ENCODE measurements at regions not wholly inside any gene's neighbourhood (a gene's known extent, or its start where the extent isn't known, plus 50 kb on each side); places are given as distances from the start of the nearest gene placed in this dataset.

DNA sequence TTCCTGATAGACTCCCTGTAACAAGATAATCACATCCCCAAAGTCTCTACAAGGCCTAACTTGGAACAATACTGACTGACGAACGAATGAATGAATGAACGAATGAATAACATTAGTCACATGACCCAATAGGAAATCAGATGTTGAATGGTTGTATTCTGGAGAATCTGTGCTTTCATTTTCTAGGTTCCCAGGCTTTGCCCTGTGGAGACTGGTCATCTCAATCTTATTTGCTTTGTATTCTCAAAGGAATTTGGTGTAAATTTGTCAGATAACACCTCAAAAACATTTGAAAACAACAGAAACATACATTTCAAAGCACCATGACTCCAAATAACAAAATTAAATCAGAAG, 69.6 kb upstream of the COL1A2 start:
- Histone ChIP-seq H3K79me2 (ENCODE audit: control insufficient read depth in 1 of 2, insufficient read depth in 2 of 2, low read length in 2 of 2) (no peaks in the 10 kb centered on the region), H2BK12ac (ENCODE audit: low read depth, low read length) (no peak overlapping the region), H3K4me3 (ENCODE audit: extremely low read depth in 1 of 4, insufficient read depth in 2 of 4, low read depth in 3 of 4, low read length in 4 of 4) (no peak overlapping the region), H3K18ac (ENCODE audit: extremely low read depth, low read length) (no peak overlapping the region), H3K4ac (replicated peaks; ENCODE audit: insufficient read length, low read depth, low read length) (no peak overlapping the region), H3K36me3 (ENCODE audit: control insufficient read depth in 2 of 4, insufficient read depth in 4 of 4, low read length in 3 of 4) (no peaks in the 10 kb centered on the region), H2BK15ac (ENCODE audit: low read length) (no peak overlapping the region), H4K8ac (ENCODE audit: extremely low read depth, insufficient read depth, low read length) (no peak overlapping the region), H2AFZ (ENCODE audit: low read length) (no peak overlapping the region), H2AK5ac (ENCODE audit: low read depth, low read length) (no peak overlapping the region), H3K4me1 (replicated peaks in 1 of 4; ENCODE audit: control insufficient read depth in 3 of 4, insufficient read depth in 4 of 4, low read length in 3 of 4) (no peaks in the 10 kb centered on the region; a peak in 1 of 7 replicates), H2BK20ac (ENCODE audit: low read length) (no peak overlapping the region), H3K9me3 (ENCODE audit: insufficient read depth in 2 of 2, low read depth in 1 of 2, low read length in 1 of 2) (peaks cover 6 to 14% of the 10 kb centered on the region in 2 experiments; a peak in 3 of 4 replicates), H3K23ac (ENCODE audit: insufficient read length) (no peak overlapping the region), H3K4me2 (ENCODE audit: insufficient read depth in 1 of 2, low read depth in 2 of 2, low read length in 2 of 2) (no peak overlapping the region), H3K79me1 (ENCODE audit: low read depth, low read length) (no peaks in the 10 kb centered on the region), H4K20me1 (replicated peaks in 1 of 2; ENCODE audit: control insufficient read depth in 1 of 2, insufficient read depth in 2 of 2, low read length in 2 of 2) (no peaks in the 10 kb centered on the region), H2BK5ac (ENCODE audit: low read depth, low read length) (no peak overlapping the region), H2BK120ac (replicated peaks; ENCODE audit: low read depth, low read length) (no peak overlapping the region), H3K9ac (replicated peaks in 1 of 4; ENCODE audit: extremely low read depth in 1 of 4, low read depth in 3 of 4, low read length in 3 of 4) (no peak overlapping the region), H3K56ac (replicated peaks; ENCODE audit: insufficient read length, low read depth, low read length) (no peak overlapping the region), H3K27ac (ENCODE audit: low read depth, low read length) (no peak overlapping the region), H4K91ac (replicated peaks; ENCODE audit: insufficient read length, low read length) (no peak overlapping the region), H3K27me3 (replicated peaks in 1 of 4; ENCODE audit: control insufficient read depth in 3 of 4, extremely low read depth in 1 of 4, insufficient read depth in 3 of 4, low read length in 3 of 4) (no peaks in the 10 kb centered on the region), H3K14ac (ENCODE audit: insufficient read length) (no peak overlapping the region), H3K23me2 (ENCODE audit: low read depth, low read length) (no peaks in the 10 kb centered on the region), H4K5ac (ENCODE audit: insufficient read length, low read depth, low read length) (no peak overlapping the region)
- no peak for TF ChIP-seq SIRT6 (IDR thresholded peaks at IDR 0.05; ENCODE audit: low read length)
- TF ChIP-seq, protein P1, sequence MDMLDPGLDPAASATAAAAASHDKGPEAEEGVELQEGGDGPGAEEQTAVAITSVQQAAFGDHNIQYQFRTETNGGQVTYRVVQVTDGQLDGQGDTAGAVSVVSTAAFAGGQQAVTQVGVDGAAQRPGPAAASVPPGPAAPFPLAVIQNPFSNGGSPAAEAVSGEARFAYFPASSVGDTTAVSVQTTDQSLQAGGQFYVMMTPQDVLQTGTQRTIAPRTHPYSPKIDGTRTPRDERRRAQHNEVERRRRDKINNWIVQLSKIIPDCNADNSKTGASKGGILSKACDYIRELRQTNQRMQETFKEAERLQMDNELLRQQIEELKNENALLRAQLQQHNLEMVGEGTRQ (IDR thresholded peaks at IDR 0.05; ENCODE audit: low read length): peak; percentile 20; the same call in 1 of the 2 replicates
- DNase-seq (ENCODE audit: low read depth in 1 of 2, low spot score in 2 of 2) (no peak), FAIRE-seq (no peak)
- POLR2A ChIA-PET (ENCODE audit: partially characterized antibody): no interaction called here
- WGBS, 2 experiments (ENCODE audit: extremely low coverage in 1 of 2, insufficient coverage in 1 of 2, insufficient read length in 1 of 2, insufficient replicate concordance in 2 of 2, low coverage in 1 of 2, low lambda C conversion rate in 2 of 2, missing lambda C conversion rate in 1 of 2): 97% methylated on average over 3 of the region's 3 CpGs; no CpG with 5 or more reads in 1 of the 2 experiments
- CTCF ChIA-PET (ENCODE audit: partially characterized antibody): no interaction called here

Measured in H1 (cell line).